Testis (tissue), 2 donors: ENCODE measurements at regions not wholly inside any gene's neighbourhood (a gene's known extent, or its start where the extent isn't known, plus 50 kb on each side); places are given as distances from the start of the nearest gene placed in this dataset.

Experiments
- CTCF ChIP-seq, 3 experiments: fragments of 450-650 bp in 2 of 3; fragments of 200-600 bp in 1 of 3; sonication (generic) in 1 of 3; IDR thresholded peaks; one replicate each; pipeline ENCODE4 v1.5.1; 2016 to 2019; ENCODE audit warnings: antibody characterized with exemption in 3 of 3, mild to moderate bottlenecking in 2 of 3, moderate library complexity in 1 of 3
- POLR2A ChIP-seq: fragments of 450-650 bp; IDR thresholded peaks from one replicate; pipeline ENCODE4 v1.6.1; 2017; ENCODE audit warnings: antibody characterized with exemption, mild to moderate bottlenecking, moderate library complexity

DNA sequence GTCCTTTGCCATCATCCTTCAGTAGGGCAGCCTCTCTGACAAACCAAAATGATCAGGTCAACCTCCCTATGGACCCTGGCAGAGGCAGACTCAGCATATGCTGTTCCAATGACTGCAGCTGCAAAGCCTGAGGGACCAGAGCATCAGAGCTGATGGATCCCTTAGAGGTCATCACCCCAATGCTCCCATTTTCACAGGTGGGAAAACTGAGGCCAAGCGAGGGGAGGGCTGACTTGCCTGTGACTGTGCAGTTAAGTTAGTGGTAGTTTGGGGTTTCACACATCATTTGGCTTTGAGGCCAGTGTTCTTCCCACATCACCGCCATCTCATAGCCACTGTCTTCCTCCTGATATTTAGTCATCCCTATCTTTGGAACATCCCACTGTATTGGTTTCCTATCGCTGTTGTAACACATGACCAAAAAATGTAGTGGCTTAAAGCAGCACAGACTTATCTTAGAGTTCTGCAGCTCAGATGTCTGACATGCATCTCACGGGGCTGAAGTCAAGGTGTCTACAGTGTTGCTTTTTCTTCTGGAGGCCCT is 69.3 kb upstream of the PDZD8 start:
- TF ChIP-seq POLR2A (no peak), CTCF (IDR thresholded peaks at IDR 0.05) (no peak)
